Caco-2 (cell line): ENCODE measurements at regions not wholly inside any gene's neighbourhood (a gene's known extent, or its start where the extent isn't known, plus 50 kb on each side); places are given as distances from the start of the nearest gene placed in this dataset.

Source experiments
- BruUV-seq: library from RNA; stranded (reverse); fragments of 400-500 nt; replicated peaks from 2 replicates; lab custom pipeline; 2021; lab: Mats Ljungman, UMichigan
- CTCF ChIA-PET: fragments of 300-600 bp; sonication (Branson Sonifier 250); formaldehyde crosslinking; loops from one replicate; lab custom pipeline; 2022; ENCODE audit warnings: antibody characterized with exemption; lab: Charles Lee
- POLR2A ChIA-PET: fragments of 300-600 bp; sonication (Branson Sonifier 250); formaldehyde crosslinking; loops from one replicate; lab custom pipeline; 2022; ENCODE audit warnings: antibody characterized with exemption; lab: Charles Lee
- DNase-seq, 2 experiments: peaks; one replicate each; pipeline versions ENCODE4 v3.0.0 to v3.0.0-alpha.2; 2020 to 2022
- H3K27me3 ChIP-seq: replicated peaks from 2 replicates; pipeline ENCODE4 v1.6.0; 2011; ENCODE audit warnings: low read length; ENCODE audit not compliant: control insufficient read depth, insufficient read depth
- H3K36me3 ChIP-seq: 2 replicates; pipeline ENCODE4 v1.5.1; 2011; ENCODE audit warnings: low read length; ENCODE audit not compliant: control insufficient read depth, insufficient read depth
- H3K4me1 ChIP-seq: fragments of 250-450 bp; sonication (Bioruptor Pico); 2 replicates; pipeline ENCODE4 v1.5.1; 2020; ENCODE audit warnings: mild to moderate bottlenecking
- H3K4me3 ChIP-seq: 2 replicates; pipeline ENCODE4 v1.5.1; 2011; ENCODE audit warnings: low read depth, mild to moderate bottlenecking, control low read depth, low read length
- H3K9me3 ChIP-seq: fragments of 250-450 bp; sonication (Bioruptor Pico); 2 replicates; pipeline ENCODE4 v1.5.1; 2020; ENCODE audit warnings: mild to moderate bottlenecking, moderate library complexity
- H3K27ac Mint-ChIP-seq: one replicate; pipeline ENCODE4 v1.8.0; 2022; ENCODE audit warnings: mixed read lengths; ENCODE audit not compliant: unreplicated experiment
- H3K27me3 Mint-ChIP-seq: one replicate; pipeline ENCODE4 v1.8.0; 2022; ENCODE audit warnings: mixed read lengths; ENCODE audit not compliant: insufficient read depth, unreplicated experiment
- H3K36me3 Mint-ChIP-seq: one replicate; pipeline ENCODE4 v1.8.0; 2022; ENCODE audit warnings: mild to moderate bottlenecking, mixed read lengths; ENCODE audit not compliant: insufficient read depth, unreplicated experiment
- H3K4me1 Mint-ChIP-seq: one replicate; pipeline ENCODE4 v1.8.0; 2022; ENCODE audit warnings: low read depth, mixed read lengths; ENCODE audit not compliant: unreplicated experiment
- H3K4me3 Mint-ChIP-seq: one replicate; pipeline ENCODE4 v1.8.0; 2022; ENCODE audit warnings: mild to moderate bottlenecking, moderate library complexity, mixed read lengths; ENCODE audit not compliant: unreplicated experiment
- H3K9me3 Mint-ChIP-seq: one replicate; pipeline ENCODE4 v1.8.0; 2022; ENCODE audit warnings: mixed read lengths; ENCODE audit not compliant: unreplicated experiment
- CTCF ChIP-seq, 2 experiments: fragments of 200-600 bp in 1 of 2; IDR thresholded peaks; 1 replicate in 1 of 2; 2 replicates in 1 of 2; pipeline versions ENCODE4 v1.5.1 to v1.8.0; 2011 to 2022; ENCODE audit warnings: antibody characterized with exemption in 1 of 2, control low read depth in 1 of 2, inconsistent platforms in 1 of 2, low read depth in 1 of 2, low read length in 1 of 2, mild to moderate bottlenecking in 1 of 2, moderate library complexity in 1 of 2; ENCODE audit not compliant: insufficient read depth in 1 of 2, severe bottlenecking in 1 of 2, unreplicated experiment in 1 of 2
- intact Hi-C: fragments of 100-400 bp; cut with micrococcal nuclease; formaldehyde crosslinking; loops from one replicate; pipeline ENCODE4 v1.10.0; 2022; ENCODE audit not compliant: unreplicated experiment

- Histone ChIP-seq H3K4me1 (no peaks in the 10 kb centered on the region), H3K27me3 (no peaks in the 10 kb centered on the region), H3K4me3 (no peak overlapping the region), H3K36me3 (no peaks in the 10 kb centered on the region), H3K9me3 (no peaks in the 10 kb centered on the region)
- no peak overlapping the region for H3K27ac Mint-ChIP-seq
- intact Hi-C loops: loop anchor here (5.0 kb wide), 1 partner anchor 58 kb away; no protein-coding TSS in a partner anchor
- DNase-seq: no peak
- no peaks in the 10 kb centered on the region for H3K9me3 Mint-ChIP-seq
- no TSS peak for BruUV-seq
- no peaks in the 10 kb centered on the region for H3K27me3 Mint-ChIP-seq
- ChIA-PET CTCF (no interaction called here), POLR2A (no interaction called here)
- no peak for TF ChIP-seq CTCF (IDR thresholded peaks at IDR 0.05; ENCODE audit: insufficient read depth in 1 of 2, low read depth in 1 of 2, low read length in 1 of 2, severe bottlenecking in 1 of 2, unreplicated experiment in 1 of 2)
- H3K36me3 Mint-ChIP-seq: no peaks in the 10 kb centered on the region
- no peaks in the 10 kb centered on the region for H3K4me1 Mint-ChIP-seq
- H3K4me3 Mint-ChIP-seq: no peak overlapping the region
Measured at GRCh38 chr6:72524011-72524645, 97.7 kb upstream of the KCNQ5 start.

- Histone ChIP-seq H3K4me1 (no peaks in the 10 kb centered on the region), H3K36me3 (no peaks in the 10 kb centered on the region), H3K9me3 (no peaks in the 10 kb centered on the region), H3K27me3 (no peaks in the 10 kb centered on the region), H3K4me3 (no peak overlapping the region)
- Mint-ChIP-seq H3K27ac (no peak overlapping the region), H3K4me3 (no peak overlapping the region), H3K27me3 (no peaks in the 10 kb centered on the region), H3K9me3 (no peaks in the 10 kb centered on the region), H3K4me1 (no peaks in the 10 kb centered on the region), H3K36me3 (no peaks in the 10 kb centered on the region)
- no peak for DNase-seq
- TF ChIP-seq CTCF (IDR thresholded peaks at IDR 0.05; ENCODE audit: insufficient read depth in 1 of 2, low read depth in 1 of 2, low read length in 1 of 2, severe bottlenecking in 1 of 2, unreplicated experiment in 1 of 2): no peak
- intact Hi-C loops: no loop called here
- no TSS peak for BruUV-seq
- CTCF ChIA-PET: no interaction called here
- POLR2A ChIA-PET: no interaction called here
Measured at GRCh38 chr6:72525821-72526510, 95.9 kb upstream of the KCNQ5 start.

- Mint-ChIP-seq H3K27ac (no peak overlapping the region), H3K27me3 (no peaks in the 10 kb centered on the region), H3K4me1 (peaks cover 27% of the 10 kb centered on the region), H3K4me3 (no peak overlapping the region), H3K36me3 (no peaks in the 10 kb centered on the region), H3K9me3 (no peaks in the 10 kb centered on the region)
- ChIA-PET CTCF (no interaction called here), POLR2A (no interaction called here)
- Histone ChIP-seq H3K27me3 (no peaks in the 10 kb centered on the region), H3K4me1 (peaks cover 20% of the 10 kb centered on the region), H3K36me3 (no peaks in the 10 kb centered on the region), H3K4me3 (no peak overlapping the region), H3K9me3 (no peaks in the 10 kb centered on the region)
- DNase-seq: no peak
- TF ChIP-seq CTCF (IDR thresholded peaks at IDR 0.05; ENCODE audit: insufficient read depth in 1 of 2, low read depth in 1 of 2, low read length in 1 of 2, severe bottlenecking in 1 of 2, unreplicated experiment in 1 of 2): no peak
- intact Hi-C loops: no loop called here
- BruUV-seq: no TSS peak
Measured at GRCh38 chr6:72530152-72530551, 91.7 kb upstream of the KCNQ5 start.
